ENCODE measurements at regions not wholly inside any gene's neighbourhood (a gene's known extent, or its start where the extent isn't known, plus 50 kb on each side); places are given as distances from the start of the nearest gene placed in this dataset.

GRCh38 chr14:34029921-34030334, 79.1 kb upstream of the EGLN3 start (continued):
- TF ChIP-seq MEIS2 (IDR thresholded peaks at IDR 0.05; ENCODE audit: partially characterized antibody), result peak; percentile 6
- TF ChIP-seq SREBF1 (IDR thresholded peaks at IDR 0.05; ENCODE audit: borderline replicate concordance, low read depth, low read length), result no peak
- no peak for TF ChIP-seq XRCC4 (IDR thresholded peaks at IDR 0.05; ENCODE audit: extremely low read depth, insufficient read depth, insufficient read length)
- TF ChIP-seq PREB (CRISPR knock-in tag; IDR thresholded peaks at IDR 0.05), result no peak
- no peak for TF ChIP-seq IRF1 (CRISPR knock-in tag; IDR thresholded peaks at IDR 0.05; ENCODE audit: borderline replicate concordance)
- TF ChIP-seq ZNF766 (CRISPR knock-in tag; conservative IDR thresholded peaks at IDR 0.05), result no peak
- no peak for TF ChIP-seq PYGO2 (tag; IDR thresholded peaks at IDR 0.05)
- no peak for TF ChIP-seq HOMEZ (CRISPR knock-in tag; IDR thresholded peaks at IDR 0.05)
- TF ChIP-seq NR1H2 (CRISPR knock-in tag; IDR thresholded peaks at IDR 0.05), result no peak
- TF ChIP-seq ZNF146 (CRISPR knock-in tag; IDR thresholded peaks at IDR 0.05; ENCODE audit: unreplicated experiment), result no peak
- no peak for TF ChIP-seq TGIF2 (CRISPR knock-in tag; IDR thresholded peaks at IDR 0.05)
- no peak for TF ChIP-seq SUPT5H (IDR thresholded peaks at IDR 0.05)
- TF ChIP-seq NFIX (CRISPR knock-in tag; IDR thresholded peaks at IDR 0.05; ENCODE audit: low read depth), result no peak
- TF ChIP-seq BCLAF1 (IDR thresholded peaks at IDR 0.05; ENCODE audit: borderline replicate concordance in 1 of 2, control insufficient read depth in 1 of 2, low read depth in 2 of 2, low read length in 1 of 2), result no peak
- no peak for TF ChIP-seq NKRF (IDR thresholded peaks at IDR 0.05; ENCODE audit: borderline replicate concordance)
- no peak; a peak in 1 of 4 replicates for TF ChIP-seq KDM1A (IDR thresholded peaks at IDR 0.05)
- TF ChIP-seq MYNN (IDR thresholded peaks at IDR 0.05), result no peak
- no peak for TF ChIP-seq MYNN (CRISPR knock-in tag; IDR thresholded peaks at IDR 0.05)
- TF ChIP-seq POLR2AphosphoS2 (IDR thresholded peaks at IDR 0.05; ENCODE audit: low read length), result no peak

Measured in K562 (cell line).